Liver (tissue), 7 donors: ENCODE measurements at regions not wholly inside any gene's neighbourhood (a gene's known extent, or its start where the extent isn't known, plus 50 kb on each side); places are given as distances from the start of the nearest gene placed in this dataset.

Experiments
- DNase-seq: peaks from one replicate; pipeline ENCODE4 v3.0.0-alpha.2; 2017; ENCODE audit warnings: low spot score
- H3K27ac ChIP-seq, 2 donors: one replicate each; pipeline ENCODE4 v1.7.0; 2013; ENCODE audit warnings: inconsistent platforms in 2 of 2, low read length in 2 of 2, control low read depth in 1 of 2, low read depth in 1 of 2, mild to moderate bottlenecking in 1 of 2
- H3K27me3 ChIP-seq, 4 donors: one replicate each; pipeline versions ENCODE4 v1.6.1 to v1.7.0; 2013; ENCODE audit warnings: low read length in 3 of 4, inconsistent platforms in 1 of 4, mild to moderate bottlenecking in 1 of 4, moderate library complexity in 1 of 4; ENCODE audit not compliant: control insufficient read depth in 4 of 4, insufficient read depth in 4 of 4
- H3K36me3 ChIP-seq, 4 donors: one replicate each; pipeline versions ENCODE4 v1.6.1 to v1.7.0; 2013; ENCODE audit warnings: low read length in 3 of 4, mild to moderate bottlenecking in 3 of 4, low read depth in 1 of 4, moderate library complexity in 1 of 4; ENCODE audit not compliant: control insufficient read depth in 4 of 4, insufficient read depth in 3 of 4
- H3K4me1 ChIP-seq, 4 donors: one replicate each; pipeline versions ENCODE4 v1.6.1 to v1.7.0; 2013; ENCODE audit warnings: low read length in 3 of 4, mild to moderate bottlenecking in 3 of 4, moderate library complexity in 1 of 4; ENCODE audit not compliant: control insufficient read depth in 4 of 4, insufficient read depth in 4 of 4
- H3K4me3 ChIP-seq, 3 donors: one replicate each; pipeline versions ENCODE4 v1.6.1 to v1.7.0; 2013; ENCODE audit warnings: low read length in 3 of 3, control low read depth in 1 of 3, low read depth in 1 of 3, mild to moderate bottlenecking in 1 of 3
- H3K9ac ChIP-seq, 2 donors: one replicate each; pipeline ENCODE4 v1.7.0; 2013; ENCODE audit warnings: low read length in 2 of 2, mild to moderate bottlenecking in 2 of 2, moderate library complexity in 2 of 2, control low read depth in 1 of 2, low read depth in 1 of 2
- H3K9me3 ChIP-seq, 4 donors: one replicate each; pipeline versions ENCODE4 v1.6.1 to v1.7.0; 2013; ENCODE audit warnings: low read length in 3 of 4; ENCODE audit not compliant: control insufficient read depth in 4 of 4
- EGR1 ChIP-seq, 2 donors: IDR thresholded peaks; 2 replicates each; pipeline ENCODE4 v1.6.1; 2016 to 2018; ENCODE audit warnings: antibody characterized with exemption in 2 of 2, low read depth in 2 of 2
- FOXA1 ChIP-seq: IDR thresholded peaks from 2 replicates; pipeline ENCODE4 v1.6.1; 2016; ENCODE audit warnings: antibody characterized with exemption
- FOXA2 ChIP-seq: IDR thresholded peaks from 2 replicates; pipeline ENCODE4 v1.6.1; 2016; ENCODE audit warnings: antibody characterized with exemption
- GABPA ChIP-seq, 2 donors: IDR thresholded peaks in 1 of 2; conservative IDR thresholded peaks in 1 of 2; 2 replicates each; pipeline ENCODE4 v1.6.1; 2016; ENCODE audit warnings: antibody characterized with exemption in 2 of 2, mild to moderate bottlenecking in 1 of 2, moderate library complexity in 1 of 2
- HNF4A ChIP-seq, 2 donors: conservative IDR thresholded peaks; 2 replicates each; pipeline ENCODE4 v1.6.1; 2016; ENCODE audit warnings: antibody characterized with exemption in 2 of 2, mild to moderate bottlenecking in 2 of 2
- HNF4G ChIP-seq: IDR thresholded peaks from 2 replicates; pipeline ENCODE4 v1.6.1; 2016; ENCODE audit warnings: antibody characterized with exemption
- JUND ChIP-seq, 2 donors: IDR thresholded peaks; 2 replicates each; pipeline ENCODE4 v1.6.1; 2016; ENCODE audit warnings: antibody characterized with exemption in 2 of 2
- NR2F2 ChIP-seq: IDR thresholded peaks from 2 replicates; pipeline ENCODE4 v1.6.1; 2016; ENCODE audit warnings: antibody characterized with exemption
- RAD21 ChIP-seq, 2 donors: IDR thresholded peaks; 2 replicates each; pipeline ENCODE4 v1.6.1; 2016; ENCODE audit warnings: antibody characterized with exemption in 2 of 2, mild to moderate bottlenecking in 2 of 2
- RXRA ChIP-seq, 2 donors: IDR thresholded peaks; 2 replicates each; pipeline ENCODE4 v1.6.1; 2017 to 2018; ENCODE audit warnings: antibody characterized with exemption in 2 of 2, mild to moderate bottlenecking in 1 of 2
- SP1 ChIP-seq: IDR thresholded peaks from 2 replicates; pipeline ENCODE4 v1.6.1; 2018; ENCODE audit warnings: antibody characterized with exemption, mild to moderate bottlenecking
- TAF1 ChIP-seq: conservative IDR thresholded peaks from 2 replicates; pipeline ENCODE4 v1.6.1; 2016; ENCODE audit warnings: antibody characterized with exemption, mild to moderate bottlenecking
- YY1 ChIP-seq: IDR thresholded peaks from 2 replicates; pipeline ENCODE4 v1.6.1; 2016; ENCODE audit warnings: antibody characterized with exemption, mild to moderate bottlenecking
- TF ChIP-seq, protein P1 (sequence below): fragments of 150-350 bp; IDR thresholded peaks from 2 replicates; pipeline ENCODE4 v1.5.1; 2017; ENCODE audit warnings: improper control_type of control experiment, low read depth, low read length; ENCODE audit not compliant: missing input control
- TF ChIP-seq, protein P2 (sequence below): IDR thresholded peaks from 2 replicates; pipeline ENCODE4 v1.6.1; 2016; ENCODE audit warnings: antibody characterized with exemption
- TF ChIP-seq, protein P3 (sequence below): IDR thresholded peaks from 2 replicates; pipeline ENCODE4 v1.6.1; 2016; ENCODE audit warnings: antibody characterized with exemption
- TF ChIP-seq, protein P4 (sequence below): IDR thresholded peaks from 2 replicates; pipeline ENCODE4 v1.6.1; 2016; ENCODE audit warnings: antibody characterized with exemption, mild to moderate bottlenecking
- TF ChIP-seq, protein P5 (sequence below): IDR thresholded peaks from 2 replicates; pipeline ENCODE4 v1.6.1; 2016; ENCODE audit warnings: antibody characterized with exemption
- donor health status: healthy.
- donor health status: healthy.
- donor health status: healthy.
- donor health status: healthy.

DNA sequence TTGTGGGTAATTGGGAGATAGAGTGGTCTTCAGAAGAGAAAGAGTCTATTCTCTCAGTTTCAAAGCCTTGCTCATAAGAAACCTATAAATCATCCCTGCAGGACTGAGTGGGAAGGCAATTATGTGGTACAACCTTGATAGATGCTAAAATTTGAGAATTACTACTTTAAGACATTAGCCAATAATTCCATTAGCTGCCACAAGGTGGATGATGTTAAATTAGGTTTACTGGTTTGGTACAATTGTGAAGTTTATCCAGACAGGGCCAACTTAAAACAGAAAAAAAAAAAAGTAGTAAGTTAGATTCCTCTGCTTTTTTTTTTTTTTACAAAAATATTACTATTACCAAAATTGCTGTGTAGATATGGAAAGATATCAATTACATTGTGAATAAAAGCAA is 73.2 kb upstream of the AMOT start:
- no peak overlapping the region for H3K9ac ChIP-seq
- no peak for TF ChIP-seq EGR1 (IDR thresholded peaks at IDR 0.05; ENCODE audit: low read depth in 2 of 2)
- TF ChIP-seq, protein P1, sequence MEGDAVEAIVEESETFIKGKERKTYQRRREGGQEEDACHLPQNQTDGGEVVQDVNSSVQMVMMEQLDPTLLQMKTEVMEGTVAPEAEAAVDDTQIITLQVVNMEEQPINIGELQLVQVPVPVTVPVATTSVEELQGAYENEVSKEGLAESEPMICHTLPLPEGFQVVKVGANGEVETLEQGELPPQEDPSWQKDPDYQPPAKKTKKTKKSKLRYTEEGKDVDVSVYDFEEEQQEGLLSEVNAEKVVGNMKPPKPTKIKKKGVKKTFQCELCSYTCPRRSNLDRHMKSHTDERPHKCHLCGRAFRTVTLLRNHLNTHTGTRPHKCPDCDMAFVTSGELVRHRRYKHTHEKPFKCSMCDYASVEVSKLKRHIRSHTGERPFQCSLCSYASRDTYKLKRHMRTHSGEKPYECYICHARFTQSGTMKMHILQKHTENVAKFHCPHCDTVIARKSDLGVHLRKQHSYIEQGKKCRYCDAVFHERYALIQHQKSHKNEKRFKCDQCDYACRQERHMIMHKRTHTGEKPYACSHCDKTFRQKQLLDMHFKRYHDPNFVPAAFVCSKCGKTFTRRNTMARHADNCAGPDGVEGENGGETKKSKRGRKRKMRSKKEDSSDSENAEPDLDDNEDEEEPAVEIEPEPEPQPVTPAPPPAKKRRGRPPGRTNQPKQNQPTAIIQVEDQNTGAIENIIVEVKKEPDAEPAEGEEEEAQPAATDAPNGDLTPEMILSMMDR: peak; percentile 15
- TF ChIP-seq FOXA1: no peak
- no peak for TF ChIP-seq RXRA (IDR thresholded peaks at IDR 0.05)
- no peak for TF ChIP-seq FOXA2
- no peak for TF ChIP-seq HNF4A (conservative IDR thresholded peaks at IDR 0.05)
- TF ChIP-seq JUND (IDR thresholded peaks at IDR 0.05): no peak
- TF ChIP-seq, protein P2, sequence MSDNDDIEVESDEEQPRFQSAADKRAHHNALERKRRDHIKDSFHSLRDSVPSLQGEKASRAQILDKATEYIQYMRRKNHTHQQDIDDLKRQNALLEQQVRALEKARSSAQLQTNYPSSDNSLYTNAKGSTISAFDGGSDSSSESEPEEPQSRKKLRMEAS: no peak
- H3K27ac ChIP-seq: no peak overlapping the region
- H3K4me3 ChIP-seq: no peak overlapping the region
- no peaks in the 10 kb centered on the region for H3K27me3 ChIP-seq
- no peaks in the 10 kb centered on the region for H3K4me1 ChIP-seq
- H3K9me3 ChIP-seq: no peaks in the 10 kb centered on the region
- H3K36me3 ChIP-seq: no peaks in the 10 kb centered on the region
- DNase-seq: no peak

DNA sequence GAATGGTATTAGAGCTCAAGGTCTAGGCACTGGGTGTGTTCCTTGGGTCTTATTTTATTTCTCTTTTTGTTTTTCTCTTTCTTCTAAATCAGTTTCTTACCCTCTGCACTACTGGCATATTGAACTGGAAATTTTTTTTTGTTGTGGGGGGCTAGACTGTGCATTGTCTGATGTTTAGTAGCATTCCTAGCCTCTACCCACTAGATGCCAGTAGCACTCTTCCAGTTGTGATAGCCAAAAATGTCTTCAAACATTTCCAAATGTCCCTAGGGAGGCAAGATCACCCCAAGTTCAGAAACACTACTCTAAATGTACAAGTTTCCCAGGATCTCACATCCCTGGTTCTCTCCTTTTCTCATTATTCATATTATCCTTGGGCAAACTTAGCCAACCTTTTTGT is 69.8 kb upstream of the AMOT start:
- H3K36me3 ChIP-seq: no peaks in the 10 kb centered on the region
- no peak for DNase-seq
- no peaks in the 10 kb centered on the region for H3K9me3 ChIP-seq
- H3K27me3 ChIP-seq: no peaks in the 10 kb centered on the region
- no peak overlapping the region for H3K9ac ChIP-seq
- H3K4me3 ChIP-seq: no peak overlapping the region
- TF ChIP-seq SP1 (no peak), TAF1 (no peak), RXRA (IDR thresholded peaks at IDR 0.05) (no peak), YY1 (no peak), HNF4A (conservative IDR thresholded peaks at IDR 0.05) (no peak), JUND (IDR thresholded peaks at IDR 0.05) (no peak), RAD21 (IDR thresholded peaks at IDR 0.05) (no peak), FOXA1 (no peak), EGR1 (IDR thresholded peaks at IDR 0.05; ENCODE audit: low read depth in 2 of 2) (no peak), FOXA2 (no peak), GABPA (IDR thresholded peaks at IDR 0.05 in 1 of 2, conservative IDR thresholded peaks at IDR 0.05 in 1 of 2) (no peak), HNF4G (no peak), NR2F2 (no peak)
- TF ChIP-seq, protein P3, sequence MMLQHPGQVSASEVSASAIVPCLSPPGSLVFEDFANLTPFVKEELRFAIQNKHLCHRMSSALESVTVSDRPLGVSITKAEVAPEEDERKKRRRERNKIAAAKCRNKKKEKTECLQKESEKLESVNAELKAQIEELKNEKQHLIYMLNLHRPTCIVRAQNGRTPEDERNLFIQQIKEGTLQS: no peak
- TF ChIP-seq, protein P4, sequence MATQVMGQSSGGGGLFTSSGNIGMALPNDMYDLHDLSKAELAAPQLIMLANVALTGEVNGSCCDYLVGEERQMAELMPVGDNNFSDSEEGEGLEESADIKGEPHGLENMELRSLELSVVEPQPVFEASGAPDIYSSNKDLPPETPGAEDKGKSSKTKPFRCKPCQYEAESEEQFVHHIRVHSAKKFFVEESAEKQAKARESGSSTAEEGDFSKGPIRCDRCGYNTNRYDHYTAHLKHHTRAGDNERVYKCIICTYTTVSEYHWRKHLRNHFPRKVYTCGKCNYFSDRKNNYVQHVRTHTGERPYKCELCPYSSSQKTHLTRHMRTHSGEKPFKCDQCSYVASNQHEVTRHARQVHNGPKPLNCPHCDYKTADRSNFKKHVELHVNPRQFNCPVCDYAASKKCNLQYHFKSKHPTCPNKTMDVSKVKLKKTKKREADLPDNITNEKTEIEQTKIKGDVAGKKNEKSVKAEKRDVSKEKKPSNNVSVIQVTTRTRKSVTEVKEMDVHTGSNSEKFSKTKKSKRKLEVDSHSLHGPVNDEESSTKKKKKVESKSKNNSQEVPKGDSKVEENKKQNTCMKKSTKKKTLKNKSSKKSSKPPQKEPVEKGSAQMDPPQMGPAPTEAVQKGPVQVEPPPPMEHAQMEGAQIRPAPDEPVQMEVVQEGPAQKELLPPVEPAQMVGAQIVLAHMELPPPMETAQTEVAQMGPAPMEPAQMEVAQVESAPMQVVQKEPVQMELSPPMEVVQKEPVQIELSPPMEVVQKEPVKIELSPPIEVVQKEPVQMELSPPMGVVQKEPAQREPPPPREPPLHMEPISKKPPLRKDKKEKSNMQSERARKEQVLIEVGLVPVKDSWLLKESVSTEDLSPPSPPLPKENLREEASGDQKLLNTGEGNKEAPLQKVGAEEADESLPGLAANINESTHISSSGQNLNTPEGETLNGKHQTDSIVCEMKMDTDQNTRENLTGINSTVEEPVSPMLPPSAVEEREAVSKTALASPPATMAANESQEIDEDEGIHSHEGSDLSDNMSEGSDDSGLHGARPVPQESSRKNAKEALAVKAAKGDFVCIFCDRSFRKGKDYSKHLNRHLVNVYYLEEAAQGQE: no peak
- TF ChIP-seq, protein P2: no peak
- TF ChIP-seq, protein P5, sequence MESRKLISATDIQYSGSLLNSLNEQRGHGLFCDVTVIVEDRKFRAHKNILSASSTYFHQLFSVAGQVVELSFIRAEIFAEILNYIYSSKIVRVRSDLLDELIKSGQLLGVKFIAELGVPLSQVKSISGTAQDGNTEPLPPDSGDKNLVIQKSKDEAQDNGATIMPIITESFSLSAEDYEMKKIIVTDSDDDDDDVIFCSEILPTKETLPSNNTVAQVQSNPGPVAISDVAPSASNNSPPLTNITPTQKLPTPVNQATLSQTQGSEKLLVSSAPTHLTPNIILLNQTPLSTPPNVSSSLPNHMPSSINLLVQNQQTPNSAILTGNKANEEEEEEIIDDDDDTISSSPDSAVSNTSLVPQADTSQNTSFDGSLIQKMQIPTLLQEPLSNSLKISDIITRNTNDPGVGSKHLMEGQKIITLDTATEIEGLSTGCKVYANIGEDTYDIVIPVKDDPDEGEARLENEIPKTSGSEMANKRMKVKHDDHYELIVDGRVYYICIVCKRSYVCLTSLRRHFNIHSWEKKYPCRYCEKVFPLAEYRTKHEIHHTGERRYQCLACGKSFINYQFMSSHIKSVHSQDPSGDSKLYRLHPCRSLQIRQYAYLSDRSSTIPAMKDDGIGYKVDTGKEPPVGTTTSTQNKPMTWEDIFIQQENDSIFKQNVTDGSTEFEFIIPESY: no peak
- TF ChIP-seq, protein P1: no peak
- H3K27ac ChIP-seq: no peak overlapping the region
- H3K4me1 ChIP-seq: no peaks in the 10 kb centered on the region
